HG02610 (cell line): ENCODE measurements at regions not wholly inside any gene's neighbourhood (a gene's known extent, or its start where the extent isn't known, plus 50 kb on each side); places are given as distances from the start of the nearest gene placed in this dataset.

Source experiments
- ATAC-seq: cut with Tn5 transposase; IDR thresholded peaks from one replicate; pipeline ENCODE4 v1.9.1; 2021; ENCODE audit warnings: mild to moderate bottlenecking, moderate library complexity; ENCODE audit not compliant: unreplicated experiment

DNA sequence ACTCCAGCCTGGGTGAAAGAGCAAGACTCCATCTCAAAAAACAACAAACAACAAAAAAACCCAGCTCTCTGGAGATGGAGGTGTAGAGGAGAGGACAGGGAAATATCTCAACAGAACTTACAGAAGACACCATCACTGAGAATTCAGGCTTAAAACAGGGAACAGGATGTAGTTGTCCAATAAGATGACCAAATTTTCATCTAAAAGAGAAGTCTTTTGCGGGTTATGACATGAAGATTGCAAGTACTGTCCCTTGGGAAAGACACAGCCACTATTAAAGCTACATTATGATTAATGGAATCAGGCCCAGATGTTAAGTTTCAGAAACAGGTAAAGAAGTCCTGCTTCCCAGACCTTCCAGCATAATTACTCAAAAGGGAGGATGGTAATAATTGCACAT is 235.2 kb upstream of the NRP1 start:
- ATAC-seq = no peak

DNA sequence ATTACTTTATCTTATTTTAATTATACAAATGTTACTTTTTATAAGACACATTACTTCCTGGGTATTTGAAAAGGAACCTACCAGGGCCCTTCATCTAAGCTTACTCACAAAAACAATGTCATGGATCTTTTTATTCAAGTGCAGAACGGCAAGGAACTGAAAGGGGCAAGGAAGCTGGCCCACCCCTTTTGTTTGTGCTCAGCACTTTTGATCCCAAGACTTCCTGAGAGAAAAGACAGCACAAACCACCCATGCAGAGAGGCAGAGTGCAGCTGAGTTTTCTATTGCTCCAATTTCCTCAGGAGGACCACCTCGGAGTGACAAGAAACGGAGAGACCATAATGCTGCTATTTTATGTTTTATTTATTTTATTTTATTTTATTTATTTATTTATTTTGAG is 232.0 kb upstream of the NRP1 start:
- ATAC-seq = no peak

DNA sequence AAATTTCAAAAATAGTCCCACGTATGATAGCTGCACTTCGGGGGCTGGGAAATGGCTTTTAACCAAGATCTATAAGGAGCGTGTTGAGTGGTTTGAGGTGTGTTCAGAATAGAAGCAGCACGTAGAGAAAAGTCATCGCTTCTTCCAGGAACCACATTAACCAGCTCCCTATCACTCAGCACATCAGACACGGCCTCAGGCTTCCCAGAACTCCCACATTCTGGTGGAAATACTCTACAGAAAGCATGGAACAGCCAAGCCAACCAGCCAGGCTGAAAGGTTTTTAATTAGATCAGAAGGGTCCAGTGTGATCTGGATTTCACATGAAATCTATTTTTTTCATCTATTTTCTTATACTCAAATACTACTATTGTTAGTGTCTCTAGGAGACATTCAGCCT is 231.5 kb upstream of the NRP1 start:
- no peak for ATAC-seq

DNA sequence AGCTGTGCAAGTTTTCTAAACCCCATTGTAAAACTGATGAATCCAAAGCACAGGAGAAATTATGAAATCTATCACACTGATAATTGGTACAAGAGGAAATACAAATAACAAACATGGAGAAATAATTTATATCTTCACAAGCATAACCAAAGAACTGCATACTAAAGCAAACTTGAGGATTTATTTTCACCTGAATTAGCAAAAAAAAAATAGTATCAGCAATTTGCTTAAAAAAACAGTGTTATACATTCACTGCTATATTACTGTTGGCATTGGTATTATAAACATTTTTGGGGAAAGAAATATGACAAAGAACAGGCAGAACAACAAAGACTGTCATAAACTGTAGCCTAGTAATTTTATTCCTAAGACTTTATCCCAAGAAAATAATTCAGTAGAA is 230.8 kb upstream of the NRP1 start:
- no peak for ATAC-seq

DNA sequence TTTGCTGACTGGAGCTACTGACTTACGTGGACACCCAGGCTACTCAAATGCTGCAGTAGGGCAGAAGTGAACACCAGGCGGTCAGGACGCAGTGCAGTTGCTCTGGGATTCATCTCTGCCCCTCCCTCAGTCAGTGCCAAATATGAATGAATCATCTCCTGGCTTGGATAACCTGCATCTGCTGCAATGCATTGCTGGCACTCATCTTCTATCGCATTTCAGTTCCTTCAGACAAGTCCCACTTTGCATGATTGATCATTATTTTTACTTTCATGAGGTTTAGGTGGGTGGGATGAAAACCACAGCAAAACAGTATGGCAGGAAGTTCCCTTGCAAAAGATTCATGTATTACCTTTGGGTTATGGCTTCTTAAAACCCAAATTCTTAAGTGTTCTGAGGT is 224.6 kb upstream of the NRP1 start:
- no peak for ATAC-seq

DNA sequence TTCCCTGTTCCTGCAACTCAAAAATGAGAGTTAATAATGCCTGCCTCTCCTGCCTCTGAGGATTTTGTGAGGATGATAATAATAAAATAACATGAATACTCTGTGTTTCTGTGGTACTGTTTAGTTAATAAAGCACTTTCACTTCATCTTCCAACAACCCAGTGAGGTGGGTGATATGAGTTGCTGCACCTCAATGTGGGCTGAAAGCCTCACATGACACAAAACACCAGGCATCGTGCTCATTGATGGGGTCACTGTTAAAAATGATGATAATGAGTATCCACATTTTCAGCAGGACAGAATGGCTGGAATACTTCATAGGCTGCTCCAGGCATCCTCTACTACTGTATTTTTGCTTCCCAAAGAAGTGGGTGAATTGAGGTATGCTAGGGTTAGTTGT is 222.8 kb upstream of the NRP1 start:
- peak; percentile 69 for ATAC-seq

DNA sequence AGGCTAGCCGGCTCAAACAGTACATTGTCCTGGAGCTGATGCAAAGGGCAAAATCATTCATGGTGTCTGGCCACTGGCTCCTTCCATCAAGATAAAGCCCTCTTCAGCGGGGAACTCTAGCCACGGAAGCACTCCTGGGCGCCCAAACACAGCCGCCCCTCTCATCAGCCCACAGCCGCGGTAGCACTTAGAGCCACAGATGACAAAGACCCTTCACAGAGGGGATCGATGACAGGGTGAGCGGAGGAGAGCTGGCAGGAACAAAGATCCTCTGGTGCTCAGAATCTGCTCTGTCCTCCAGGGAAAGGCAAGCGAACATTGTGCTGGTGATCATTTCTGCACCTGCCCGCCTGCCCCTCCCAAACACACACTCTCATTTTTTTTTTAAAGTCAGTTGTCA is 222.2 kb upstream of the NRP1 start:
- ATAC-seq = no peak

DNA sequence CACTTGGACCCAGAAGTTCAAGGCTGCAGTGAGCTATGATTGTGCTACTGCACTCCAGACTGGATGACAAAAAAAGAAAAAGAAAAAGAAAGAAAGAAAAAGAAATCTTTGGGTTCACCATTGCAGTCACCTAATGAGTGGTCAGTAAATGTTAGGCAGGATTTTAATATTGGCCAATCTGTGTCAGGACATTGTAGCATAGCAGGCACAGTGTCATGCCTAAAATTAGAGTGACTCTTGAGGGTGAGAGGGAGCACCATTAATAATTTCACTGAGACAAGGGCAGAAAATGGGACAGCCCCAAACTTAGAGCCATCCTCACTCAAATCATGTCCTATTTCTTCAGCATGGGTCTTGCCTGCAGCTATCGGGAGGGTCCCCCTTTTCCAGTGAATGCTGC is 221.6 kb upstream of the NRP1 start:
- ATAC-seq = no peak

DNA sequence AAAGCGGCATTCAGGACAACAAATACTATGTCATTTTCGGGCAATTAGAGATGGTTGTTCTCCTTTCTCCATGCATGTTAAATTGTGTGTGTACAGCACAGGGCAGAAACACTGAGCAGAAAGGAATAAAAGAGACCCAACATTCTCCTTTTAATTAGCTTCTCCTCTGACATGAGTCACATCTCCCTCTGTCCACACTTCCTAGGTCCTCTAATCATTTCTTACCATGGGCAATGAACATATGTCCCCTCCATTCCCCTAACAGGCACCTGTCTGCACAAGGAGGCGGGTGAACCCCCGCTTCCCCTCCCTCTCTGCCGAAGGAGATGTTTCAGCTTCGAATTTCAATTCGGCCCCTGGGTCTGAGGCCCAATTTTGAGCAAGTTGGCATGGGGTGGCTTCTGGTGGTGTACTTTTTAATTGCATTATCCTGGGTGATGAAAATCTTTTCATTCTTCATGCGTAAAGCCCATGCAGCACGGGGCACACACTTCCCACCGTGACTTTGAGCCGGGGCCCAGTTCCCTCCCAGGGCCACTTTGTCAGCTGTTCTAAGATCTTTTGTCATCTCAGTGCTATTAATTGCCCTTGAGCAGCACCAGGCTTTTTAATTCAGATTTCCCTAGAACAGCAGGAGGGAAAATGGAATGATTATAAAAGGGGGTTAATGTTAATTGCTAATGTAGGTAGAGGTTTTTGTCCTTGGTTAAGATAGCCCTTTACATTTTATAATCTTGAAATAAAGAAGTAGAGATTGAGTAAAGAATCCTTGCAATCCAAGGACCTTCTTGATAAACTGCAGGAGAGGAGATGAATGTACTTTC is 219.5 kb upstream of the NRP1 start:
- ATAC-seq = no peak

DNA sequence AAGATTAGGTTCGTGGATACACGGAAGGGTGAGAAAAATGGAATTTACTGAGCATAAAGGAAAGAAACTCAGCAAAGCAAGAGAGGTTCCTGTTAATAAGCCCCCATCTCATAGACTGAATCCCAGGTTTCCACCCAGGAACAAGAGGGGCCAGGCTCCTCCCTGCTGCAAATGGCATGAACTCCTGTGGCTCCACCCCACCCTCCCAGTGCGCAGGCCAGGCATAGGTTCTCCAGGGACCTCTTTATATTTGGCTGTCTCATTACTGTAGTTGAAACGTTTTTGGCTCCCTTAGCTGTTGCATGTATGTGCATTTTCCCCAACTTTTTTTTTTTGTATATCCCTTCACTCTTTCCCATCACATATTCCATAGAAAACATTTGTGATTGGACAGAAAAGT is 217.8 kb upstream of the NRP1 start:
- ATAC-seq = no peak

DNA sequence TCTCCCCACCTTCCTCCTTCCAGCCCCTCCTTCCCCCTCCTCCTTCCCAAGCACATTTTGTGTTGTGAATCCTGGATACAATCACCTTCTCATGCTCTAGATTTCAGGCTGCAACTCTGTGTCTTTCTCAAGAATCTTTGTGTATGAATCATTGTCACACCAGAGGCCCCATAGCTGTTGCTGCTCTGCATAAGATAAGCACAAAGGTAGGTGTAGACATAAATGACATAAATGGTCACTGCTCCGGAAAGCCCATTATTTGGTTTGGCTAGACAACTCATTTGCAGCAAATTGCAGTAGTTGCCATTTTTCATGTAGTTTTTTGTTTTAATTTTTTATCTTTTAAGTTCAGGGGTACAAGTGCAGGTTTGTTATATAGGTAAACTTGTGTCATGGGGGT is 216.3 kb upstream of the NRP1 start:
- no peak for ATAC-seq

DNA sequence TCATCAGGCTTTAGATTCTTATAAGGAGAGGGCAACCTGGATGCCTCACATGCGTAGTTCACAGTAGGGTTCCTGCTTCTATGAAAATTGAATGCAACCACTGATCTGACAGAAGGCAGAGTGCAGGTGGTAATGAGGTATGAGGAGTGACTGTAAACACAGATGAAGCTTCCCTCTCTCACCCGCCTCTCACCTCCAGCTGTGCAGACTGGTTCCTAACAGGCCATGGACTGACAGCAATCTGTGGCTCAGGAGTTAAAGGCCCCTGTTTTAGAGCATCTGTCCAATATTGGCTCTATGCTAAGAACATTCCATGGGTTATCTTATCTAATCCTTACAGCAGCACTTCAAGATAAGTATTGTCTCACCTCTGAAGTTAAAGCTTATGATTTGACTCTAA is 213.5 kb upstream of the NRP1 start:
- no peak for ATAC-seq

DNA sequence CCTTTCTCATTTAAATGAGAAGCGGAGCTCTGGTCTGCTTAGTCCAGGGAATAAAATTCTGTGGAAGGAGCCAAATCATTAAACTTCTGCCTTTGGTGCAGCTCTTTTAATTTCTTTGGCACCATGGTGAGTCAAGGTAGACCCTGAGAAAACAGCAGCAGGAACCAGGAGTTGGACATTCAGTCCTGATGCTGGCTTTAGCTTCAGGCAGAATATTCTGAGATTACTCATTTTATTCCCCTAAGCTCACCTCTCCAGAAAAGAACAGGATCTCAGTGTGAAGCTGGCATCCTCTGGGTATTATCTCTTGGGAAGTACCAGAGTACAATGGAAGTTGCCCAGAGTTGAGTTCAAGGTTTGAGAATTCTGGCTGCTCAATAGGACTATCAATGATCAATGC is 211.6 kb upstream of the NRP1 start:
- ATAC-seq = no peak

DNA sequence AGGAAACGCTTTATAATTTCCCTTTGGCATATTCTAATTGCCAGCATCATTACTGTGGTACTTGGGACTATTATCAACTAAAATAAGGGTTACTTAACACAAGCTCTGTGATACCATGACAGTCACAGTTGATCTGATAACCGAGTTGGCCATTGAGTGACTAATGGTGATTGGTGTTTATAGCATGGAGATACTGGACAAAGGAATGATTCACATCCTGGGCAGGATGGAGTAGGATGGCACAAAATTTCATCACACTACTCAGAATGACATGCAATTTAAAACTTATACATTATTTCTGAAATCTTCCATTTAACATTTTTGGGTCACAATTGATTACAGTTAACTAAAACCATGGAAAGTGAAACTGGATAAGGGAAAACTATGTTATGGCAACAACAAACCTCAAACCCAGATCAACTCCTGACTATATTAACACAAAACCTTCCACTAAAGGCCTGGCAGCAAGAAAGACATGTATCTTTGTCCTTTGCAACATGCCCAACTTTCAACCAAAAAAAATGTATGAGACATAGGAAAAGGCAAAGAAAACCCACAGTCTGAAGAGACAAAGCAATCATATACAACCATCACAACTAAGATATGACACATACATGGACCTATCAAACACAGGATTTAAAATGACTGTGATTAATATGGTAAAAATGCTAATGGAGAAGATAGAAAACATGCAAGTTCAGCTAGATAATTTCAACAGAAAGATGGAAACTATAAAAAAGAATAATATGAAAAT is 208.5 kb upstream of the NRP1 start:
- ATAC-seq = no peak

DNA sequence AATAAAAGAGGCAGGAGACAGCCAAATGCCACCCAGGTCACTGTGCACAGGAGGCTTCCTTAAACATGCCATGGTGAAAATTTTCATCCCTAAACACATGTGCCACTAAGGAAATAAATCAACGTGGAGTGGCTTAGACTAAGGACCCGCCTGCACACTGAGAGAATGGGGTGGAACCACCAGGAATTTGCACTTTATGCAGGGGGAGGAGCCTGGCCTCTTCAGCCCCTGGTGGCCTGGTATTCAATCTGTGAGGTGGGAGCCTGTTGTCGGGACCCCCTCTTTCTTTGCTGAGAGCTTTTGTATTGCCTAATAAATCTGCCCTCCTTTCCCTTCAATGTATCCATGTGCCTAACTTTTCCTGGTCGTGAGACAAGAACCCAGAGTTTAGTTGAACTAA is 204.6 kb upstream of the NRP1 start:
- ATAC-seq = no peak

DNA sequence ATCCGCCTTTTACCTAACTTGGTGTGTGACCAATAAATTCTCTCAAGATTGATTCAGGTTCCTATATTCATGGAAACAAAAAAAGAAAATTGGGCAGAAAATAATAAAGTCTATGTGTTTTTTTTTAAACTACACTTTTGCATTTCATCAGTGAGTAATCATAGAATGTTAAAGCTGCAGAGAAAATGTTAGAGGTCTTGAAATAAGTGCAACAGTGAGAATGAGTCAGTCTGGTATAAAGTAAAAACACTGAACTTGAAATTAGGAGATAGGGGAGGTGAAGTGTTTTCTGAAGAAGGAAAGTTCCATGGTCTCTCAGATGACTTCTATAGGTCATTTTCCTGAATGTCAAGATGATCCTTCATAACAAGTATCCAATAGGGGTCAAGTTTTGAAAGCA is 202.6 kb upstream of the NRP1 start:
- ATAC-seq = no peak

DNA sequence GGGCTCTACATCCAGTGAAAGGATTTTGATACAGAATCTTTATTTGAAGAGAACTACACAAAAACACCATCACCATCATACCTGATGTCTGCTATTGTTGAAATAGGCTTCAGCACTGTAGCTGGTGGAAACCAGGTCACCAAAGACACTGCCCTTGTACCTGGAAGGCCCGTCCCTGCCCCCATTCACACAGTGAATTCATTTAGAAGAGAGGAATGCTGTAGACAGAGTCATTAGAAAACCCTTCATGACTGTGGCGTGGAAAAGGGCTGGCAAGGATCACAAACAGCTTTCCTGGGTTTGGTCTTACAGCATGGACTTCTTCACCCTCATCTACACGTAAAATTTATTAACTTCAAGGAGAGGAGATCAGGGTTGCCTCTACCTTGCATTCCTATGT is 202.0 kb upstream of the NRP1 start:
- ATAC-seq = no peak

DNA sequence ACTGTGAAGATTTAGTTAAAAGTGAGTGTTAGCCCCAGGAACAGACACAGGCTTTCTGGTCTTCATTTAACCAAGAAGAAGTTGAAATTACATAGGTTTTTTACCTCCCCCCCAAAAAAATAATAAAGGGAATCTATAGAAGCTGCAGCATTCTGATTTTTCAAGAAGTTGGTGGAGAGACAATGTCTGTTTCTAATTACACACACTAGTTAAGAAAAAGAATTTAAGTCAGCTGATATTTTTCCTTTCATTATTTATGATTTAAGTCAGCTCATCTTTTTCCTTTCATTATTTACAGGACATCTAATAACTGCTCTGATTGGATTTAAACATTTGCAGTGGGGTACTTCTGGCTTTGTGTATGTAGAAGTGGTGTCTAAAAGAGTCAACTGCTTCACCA is 201.4 kb upstream of the NRP1 start:
- ATAC-seq = no peak

DNA sequence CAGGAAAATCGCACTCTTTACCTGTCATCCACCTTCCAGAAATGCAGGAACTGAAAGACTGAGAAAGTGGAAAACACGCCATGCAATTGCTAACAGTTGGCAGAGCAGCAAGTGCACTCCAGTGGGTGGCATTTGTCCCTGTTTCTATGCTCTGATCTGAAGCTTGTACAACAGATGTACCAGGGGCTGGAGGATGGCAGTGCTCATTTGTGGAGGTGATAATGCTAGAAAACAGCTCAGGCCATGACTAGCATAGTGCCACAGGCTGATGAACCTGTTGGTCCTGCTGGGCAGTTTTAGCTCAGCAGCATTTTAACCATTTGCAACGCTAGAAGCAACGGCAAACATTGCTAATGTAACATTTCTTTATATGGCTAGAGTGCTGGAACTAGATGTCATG is 199.9 kb upstream of the NRP1 start:
- ATAC-seq = no peak

DNA sequence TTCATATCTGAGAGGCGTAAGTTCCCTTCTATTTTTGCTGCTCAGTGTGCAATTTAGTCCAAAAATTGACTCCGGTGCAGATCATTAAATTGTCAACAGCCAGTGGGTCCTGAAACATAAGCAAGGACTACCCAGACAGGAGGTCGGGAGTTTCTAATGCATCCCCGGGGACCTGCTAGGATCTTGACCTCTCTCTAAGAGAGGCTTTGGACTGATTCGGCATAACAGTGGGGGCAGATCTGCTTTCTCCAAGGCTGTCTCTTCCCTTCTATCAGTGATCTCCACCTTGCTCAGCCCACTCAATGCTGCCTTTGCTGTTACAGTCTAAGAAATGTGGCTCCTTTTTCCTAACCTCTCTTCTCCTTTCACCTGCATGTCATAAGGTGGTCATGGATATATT is 199.1 kb upstream of the NRP1 start:
- no peak for ATAC-seq

DNA sequence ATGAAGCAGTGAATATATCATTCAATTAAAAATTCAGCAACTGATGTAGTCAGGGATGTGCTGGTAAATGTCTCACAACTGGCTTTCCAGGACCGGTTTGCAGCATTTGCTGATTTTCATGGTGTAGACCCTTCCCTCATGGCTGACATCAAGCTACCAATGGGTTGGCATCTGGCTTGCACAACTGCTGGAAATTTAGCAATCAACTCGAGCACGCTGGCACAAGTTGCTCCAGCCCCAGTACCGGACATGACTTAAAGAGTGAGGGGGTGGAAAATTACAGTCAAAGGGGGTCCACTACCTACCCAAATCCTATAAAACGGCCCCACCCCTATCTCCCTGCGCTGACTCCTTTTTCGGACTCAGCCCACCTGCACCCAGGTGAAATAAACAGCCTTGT is 198.4 kb upstream of the NRP1 start:
- ATAC-seq = no peak

DNA sequence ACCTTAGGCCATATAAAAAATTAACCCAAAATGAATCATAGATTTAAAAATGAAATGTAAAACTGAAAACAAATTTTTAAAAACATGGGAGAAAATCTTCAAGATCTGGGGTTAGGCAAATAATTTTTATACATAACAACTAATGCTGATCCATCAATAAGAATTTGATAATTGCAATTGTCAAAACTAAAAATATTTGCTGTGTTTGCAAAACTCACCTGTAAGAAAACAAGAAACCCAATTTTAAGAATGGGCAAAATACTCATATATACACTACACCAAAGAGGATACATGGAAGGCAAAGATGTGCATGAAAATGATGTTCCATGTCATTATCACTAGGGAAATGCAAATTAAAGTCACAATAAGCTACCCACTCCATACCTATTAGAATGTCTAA is 194.8 kb upstream of the NRP1 start:
- no peak for ATAC-seq

DNA sequence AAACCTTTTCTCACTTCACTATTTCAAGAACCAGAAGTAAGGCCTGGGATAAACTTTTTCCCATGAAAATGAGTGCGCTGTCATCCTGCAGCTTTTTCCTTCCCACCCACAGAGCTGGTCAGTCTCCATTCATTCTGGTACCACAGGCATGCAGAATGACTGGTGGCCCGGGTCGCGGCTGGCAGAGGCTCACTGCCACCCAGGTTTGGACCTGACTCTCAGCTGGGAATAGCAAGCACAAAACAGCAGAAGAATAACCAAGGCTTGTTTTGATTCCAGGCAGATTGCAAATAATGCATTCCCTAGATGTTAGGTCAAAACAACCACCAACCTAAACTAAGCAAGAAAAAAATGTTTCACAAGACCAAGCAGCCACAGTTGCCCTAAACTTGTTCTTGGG is 190.5 kb upstream of the NRP1 start:
- no peak for ATAC-seq
